PC-3 (cell line): ENCODE measurements at regions not wholly inside any gene's neighbourhood (a gene's known extent, or its start where the extent isn't known, plus 50 kb on each side); places are given as distances from the start of the nearest gene placed in this dataset.

Experiments
- ATAC-seq: fragments of 200-7000 bp; cut with Tn5 transposase; 2 replicates; pipeline ENCODE4 v1.9.1; 2020; ENCODE audit warnings: mild to moderate bottlenecking, moderate library complexity
- BruUV-seq: library from RNA; stranded (reverse); fragments of 400-500 nt; replicated peaks from 2 replicates; lab custom pipeline; 2021; lab: Mats Ljungman, UMichigan
- CTCF ChIA-PET: fragments of 300-600 bp; sonication (Branson Sonifier 250); formaldehyde crosslinking; loops from one replicate; lab custom pipeline; 2022; ENCODE audit warnings: antibody characterized with exemption; lab: Charles Lee
- POLR2A ChIA-PET: fragments of 300-600 bp; sonication (Branson Sonifier 250); formaldehyde crosslinking; loops from one replicate; lab custom pipeline; 2022; ENCODE audit warnings: antibody characterized with exemption; ENCODE audit not compliant: unreplicated experiment; lab: Charles Lee
- DNase-seq: peaks from one replicate; pipeline ENCODE4 v3.0.0-alpha.2; 2015
- H2AFZ ChIP-seq: fragments of 300-600 bp; sonication (generic); 2 replicates; pipeline ENCODE4 v1.6.0; 2016; ENCODE audit warnings: antibody characterized with exemption, low read length
- H3F3A ChIP-seq: fragments of 300-600 bp; sonication (generic); one replicate; pipeline ENCODE4 v1.6.0; 2017; ENCODE audit warnings: antibody characterized with exemption, low read length, control low read depth, mild to moderate bottlenecking; ENCODE audit not compliant: unreplicated experiment
- H3K27ac ChIP-seq: fragments of 300-600 bp; sonication (generic); 2 replicates; pipeline ENCODE4 v1.5.1; 2016; ENCODE audit warnings: mild to moderate bottlenecking, low read length
- H3K27me3 ChIP-seq: fragments of 300-600 bp; sonication (generic); 2 replicates; pipeline ENCODE4 v1.6.1; 2016; ENCODE audit warnings: low read length, mixed read lengths
- H3K36me3 ChIP-seq: fragments of 300-600 bp; sonication (generic); 2 replicates; pipeline ENCODE4 v1.6.1; 2016; ENCODE audit warnings: low read depth, mixed run types, low read length, mixed read lengths
- H3K4me1 ChIP-seq: fragments of 300-600 bp; sonication (generic); 2 replicates; pipeline ENCODE4 v1.5.1; 2016; ENCODE audit warnings: low read length; ENCODE audit not compliant: insufficient read depth
- H3K4me2 ChIP-seq: fragments of 300-600 bp; sonication (generic); 2 replicates; pipeline ENCODE4 v1.6.0; 2016; ENCODE audit warnings: low read length
- H3K4me3 ChIP-seq: fragments of 300-600 bp; sonication (generic); 2 replicates; pipeline ENCODE4 v1.5.1; 2016; ENCODE audit warnings: mild to moderate bottlenecking, low read length, mixed read lengths
- H3K79me2 ChIP-seq: fragments of 300-600 bp; sonication (generic); 2 replicates; pipeline ENCODE4 v1.6.1; 2017; ENCODE audit warnings: low read length, mixed read lengths
- H3K9ac ChIP-seq: fragments of 300-600 bp; sonication (generic); 2 replicates; pipeline ENCODE4 v1.6.0; 2016; ENCODE audit warnings: mild to moderate bottlenecking, low read length
- H3K9me2 ChIP-seq: fragments of 300-600 bp; sonication (generic); replicated peaks from 2 replicates; pipeline ENCODE4 v1.6.1; 2016; ENCODE audit warnings: mixed run types, low read length, mixed read lengths
- H3K9me3 ChIP-seq: fragments of 300-600 bp; sonication (generic); 2 replicates; pipeline ENCODE4 v1.6.1; 2016; ENCODE audit warnings: low read length, mixed read lengths
- H4K20me1 ChIP-seq: fragments of 300-600 bp; sonication (generic); 2 replicates; pipeline ENCODE4 v1.6.1; 2016; ENCODE audit warnings: low read length, mixed read lengths
- EZH2 ChIP-seq: fragments of 300-600 bp; sonication (generic); IDR thresholded peaks from one replicate; pipeline ENCODE4 v1.6.1; 2017; ENCODE audit warnings: antibody characterized with exemption, mild to moderate bottlenecking, low read length; ENCODE audit not compliant: unreplicated experiment
- EZH2phosphoT487 ChIP-seq: fragments of 300-600 bp; sonication (generic); IDR thresholded peaks from 2 replicates; pipeline ENCODE4 v1.6.1; 2018; ENCODE audit warnings: mild to moderate bottlenecking, antibody characterized with exemption, low read length, borderline replicate concordance
- intact Hi-C: fragments of 100-400 bp; cut with micrococcal nuclease; formaldehyde crosslinking; loops from 2 replicates; pipeline ENCODE4 v1.9.0; 2023
- TF ChIP-seq, protein P1 (sequence below): fragments of 300-600 bp; sonication (generic); conservative IDR thresholded peaks from 2 replicates; pipeline ENCODE4 v1.5.1; 2017; ENCODE audit warnings: antibody characterized with exemption, low read depth, mild to moderate bottlenecking, low read length

- POLR2A ChIA-PET: no interaction called here
- CTCF ChIA-PET: no interaction called here
- Histone ChIP-seq H3K4me2 (no peak overlapping the region), H3K36me3 (no peaks in the 10 kb centered on the region), H3K27ac (no peak overlapping the region), H3F3A (no peaks in the 10 kb centered on the region), H4K20me1 (no peaks in the 10 kb centered on the region), H3K9ac (no peak overlapping the region), H3K4me1 (no peaks in the 10 kb centered on the region), H2AFZ (no peak overlapping the region), H3K9me3 (no peaks in the 10 kb centered on the region), H3K27me3 (peaks cover 16% of the 10 kb centered on the region), H3K4me3 (no peak overlapping the region), H3K79me2 (no peaks in the 10 kb centered on the region), H3K9me2 (no peaks in the 10 kb centered on the region)
- DNase-seq: no peak
- no peak for ATAC-seq
- no TSS peak for BruUV-seq
- no peak for TF ChIP-seq EZH2phosphoT487
- TF ChIP-seq, protein P1, sequence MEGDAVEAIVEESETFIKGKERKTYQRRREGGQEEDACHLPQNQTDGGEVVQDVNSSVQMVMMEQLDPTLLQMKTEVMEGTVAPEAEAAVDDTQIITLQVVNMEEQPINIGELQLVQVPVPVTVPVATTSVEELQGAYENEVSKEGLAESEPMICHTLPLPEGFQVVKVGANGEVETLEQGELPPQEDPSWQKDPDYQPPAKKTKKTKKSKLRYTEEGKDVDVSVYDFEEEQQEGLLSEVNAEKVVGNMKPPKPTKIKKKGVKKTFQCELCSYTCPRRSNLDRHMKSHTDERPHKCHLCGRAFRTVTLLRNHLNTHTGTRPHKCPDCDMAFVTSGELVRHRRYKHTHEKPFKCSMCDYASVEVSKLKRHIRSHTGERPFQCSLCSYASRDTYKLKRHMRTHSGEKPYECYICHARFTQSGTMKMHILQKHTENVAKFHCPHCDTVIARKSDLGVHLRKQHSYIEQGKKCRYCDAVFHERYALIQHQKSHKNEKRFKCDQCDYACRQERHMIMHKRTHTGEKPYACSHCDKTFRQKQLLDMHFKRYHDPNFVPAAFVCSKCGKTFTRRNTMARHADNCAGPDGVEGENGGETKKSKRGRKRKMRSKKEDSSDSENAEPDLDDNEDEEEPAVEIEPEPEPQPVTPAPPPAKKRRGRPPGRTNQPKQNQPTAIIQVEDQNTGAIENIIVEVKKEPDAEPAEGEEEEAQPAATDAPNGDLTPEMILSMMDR: no peak
- no peak for TF ChIP-seq EZH2
- intact Hi-C loops: no loop called here
Observed at GRCh38 chr11:26087120-26087935, 244.6 kb upstream of the ANO3 start.

GRCh38 chr11:26088391-26088790 is 243.5 kb upstream of the ANO3 start:
- H3K27me3 ChIP-seq: peaks cover 16% of the 10 kb centered on the region
- no peaks in the 10 kb centered on the region for H3K79me2 ChIP-seq
- ATAC-seq: no peak
- H3K36me3 ChIP-seq: no peaks in the 10 kb centered on the region
- H3F3A ChIP-seq: no peaks in the 10 kb centered on the region
- DNase-seq: no peak
- no peak overlapping the region for H3K4me3 ChIP-seq
- TF ChIP-seq, protein P1: no peak
- TF ChIP-seq EZH2 (no peak), EZH2phosphoT487 (no peak)
- no TSS peak for BruUV-seq
- ChIA-PET POLR2A (no interaction called here), CTCF (no interaction called here)
- no peaks in the 10 kb centered on the region for H3K9me3 ChIP-seq
- H3K4me2 ChIP-seq: no peak overlapping the region
- no peak overlapping the region for H3K9ac ChIP-seq
- no peak overlapping the region for H2AFZ ChIP-seq
- no peaks in the 10 kb centered on the region for H3K4me1 ChIP-seq
- H4K20me1 ChIP-seq: no peaks in the 10 kb centered on the region
- intact Hi-C loops: no loop called here
- H3K27ac ChIP-seq: no peak overlapping the region
- no peaks in the 10 kb centered on the region for H3K9me2 ChIP-seq

- Histone ChIP-seq H3K9ac (no peak overlapping the region), H2AFZ (no peak overlapping the region), H4K20me1 (no peaks in the 10 kb centered on the region), H3K4me2 (no peak overlapping the region), H3K36me3 (no peaks in the 10 kb centered on the region), H3K4me1 (no peaks in the 10 kb centered on the region), H3K4me3 (no peak overlapping the region), H3K79me2 (no peaks in the 10 kb centered on the region), H3K27ac (no peak overlapping the region), H3K9me2 (no peaks in the 10 kb centered on the region), H3F3A (no peaks in the 10 kb centered on the region), H3K9me3 (no peaks in the 10 kb centered on the region), H3K27me3 (peaks cover 19% of the 10 kb centered on the region)
- no TSS peak for BruUV-seq
- no peak for DNase-seq
- CTCF ChIA-PET: no interaction called here
- TF ChIP-seq, protein P1: no peak
- TF ChIP-seq EZH2phosphoT487: no peak
- POLR2A ChIA-PET: no interaction called here
- ATAC-seq: no peak
- intact Hi-C loops: no loop called here
Observed at GRCh38 chr11:26090651-26091050, 241.3 kb upstream of the ANO3 start.
